Adrenal gland (tissue), 9 donors: ENCODE measurements at regions not wholly inside any gene's neighbourhood (a gene's known extent, or its start where the extent isn't known, plus 50 kb on each side); places are given as distances from the start of the nearest gene placed in this dataset.
"Not testable (repeated sequence)": the region's sequence is repeated elsewhere in the genome, so short reads cannot be mapped to it uniquely, and the experiment has no call there.

Experiments used
- DNase-seq, 7 donors: peaks; one replicate each; pipeline ENCODE4 v3.0.0-alpha.2; 2019 to 2020
- H3K27ac ChIP-seq, 5 donors: fragments of 200-600 bp; sonication (generic) in 4 of 5; 1 replicate in 3 of 5; 2 replicates in 2 of 5; pipeline versions ENCODE4 v1.5.1 to v1.8.0; 2016 to 2020; ENCODE audit warnings: mild to moderate bottlenecking in 1 of 5
- H3K27me3 ChIP-seq: fragments of 200-600 bp; 2 replicates; pipeline ENCODE4 v1.8.0; 2021
- H3K36me3 ChIP-seq, 2 donors: fragments of 200-600 bp; replicated peaks in 1 of 2; 1 replicate in 1 of 2; 2 replicates in 1 of 2; pipeline versions ENCODE4 v1.5.1 to v1.8.0; 2018 to 2022
- H3K4me1 ChIP-seq, 2 donors: fragments of 200-600 bp; replicated peaks in 1 of 2; 1 replicate in 1 of 2; 2 replicates in 1 of 2; pipeline versions ENCODE4 v1.5.1 to v1.8.0; 2018 to 2021
- H3K4me3 ChIP-seq, 4 donors: fragments of 200-600 bp; sonication (generic) in 3 of 4; one replicate each; pipeline ENCODE4 v1.5.1; 2016 to 2018
- H3K9me3 ChIP-seq, 3 donors: fragments of 200-600 bp; sonication (generic) in 1 of 3; replicated peaks in 1 of 3; 1 replicate in 2 of 3; 2 replicates in 1 of 3; pipeline versions ENCODE4 v1.5.1 to v1.8.0; 2016 to 2021
- CTCF ChIP-seq, 6 experiments: fragments of 450-650 bp in 4 of 6; fragments of 200-600 bp in 2 of 6; sonication (generic) in 1 of 6; IDR thresholded peaks; 1 replicate in 5 of 6; 2 replicates in 1 of 6; pipeline versions ENCODE4 v1.5.1 to v1.8.0; 2016 to 2021; ENCODE audit warnings: antibody characterized with exemption in 6 of 6, mild to moderate bottlenecking in 2 of 6, moderate library complexity in 1 of 6
- POLR2A ChIP-seq, 2 donors: fragments of 450-650 bp; IDR thresholded peaks; one replicate each; pipeline ENCODE4 v1.6.1; 2017; ENCODE audit warnings: antibody characterized with exemption in 2 of 2, mild to moderate bottlenecking in 2 of 2, moderate library complexity in 1 of 2
- WGBS, 4 donors: extraction: QIAGEN DNeasy Blood & Tissue Kit in 2 of 4; methylation state at CpG; one replicate each; pipeline versions ENCODE4 v1.1.5 to v1.1.7; 2013 to 2017; 5-methylcytosine and 5-hydroxymethylcytosine counted together
- intact Hi-C, 2 donors: fragments of 100-400 bp; cut with DNase I; formaldehyde crosslinking; loops; one replicate each; pipeline versions ENCODE4 v1.14.1 to v1.15.0; 2022 to 2023
- donor health status: healthy with polysubstance abuse.
- donor health status: Bipolar disorder and iron deficiency.
- donor health status: DM: yes; HTN: yes; CAD: no.
- donor health status: DM: no; HTN: no; CAD: no.
- donor health status: DM: no; HTN: no; CAD: no.

DNA sequence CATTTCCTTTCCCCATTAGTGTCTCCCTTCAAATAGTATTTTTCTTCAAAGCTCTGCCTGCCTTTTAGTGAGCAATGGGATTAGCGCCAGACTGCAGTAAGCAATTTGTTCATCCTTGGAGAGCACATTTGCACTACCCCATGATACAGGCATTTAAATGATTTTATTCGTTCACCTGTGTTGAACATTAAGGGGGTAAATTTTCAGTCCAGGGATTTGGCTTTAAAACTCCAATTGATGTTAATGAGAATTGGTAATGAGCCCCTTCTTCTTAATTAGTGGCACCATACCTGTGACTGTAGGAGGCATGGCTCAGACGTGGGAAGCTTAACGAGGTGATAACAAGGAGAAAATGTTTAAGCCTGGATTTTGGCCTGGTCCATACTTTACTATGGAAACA is 161.4 kb upstream of the NANOGP8 start:
- H3K9me3 ChIP-seq = no peaks in the 10 kb centered on the region
- 76 to 92% (median 89%) methylated on average over 4 of the region's 4 CpGs for WGBS, 4 donors
- intact Hi-C loops = no loop called here
- no peaks in the 10 kb centered on the region for H3K4me1 ChIP-seq
- H3K36me3 ChIP-seq = no peaks in the 10 kb centered on the region
- no peak for TF ChIP-seq POLR2A (IDR thresholded peaks at IDR 0.05)
- no peak for TF ChIP-seq CTCF (IDR thresholded peaks at IDR 0.05)
- no peak overlapping the region for H3K27ac ChIP-seq
- no peak for DNase-seq
- H3K27me3 ChIP-seq = no peaks in the 10 kb centered on the region
- H3K4me3 ChIP-seq = no peak overlapping the region

DNA sequence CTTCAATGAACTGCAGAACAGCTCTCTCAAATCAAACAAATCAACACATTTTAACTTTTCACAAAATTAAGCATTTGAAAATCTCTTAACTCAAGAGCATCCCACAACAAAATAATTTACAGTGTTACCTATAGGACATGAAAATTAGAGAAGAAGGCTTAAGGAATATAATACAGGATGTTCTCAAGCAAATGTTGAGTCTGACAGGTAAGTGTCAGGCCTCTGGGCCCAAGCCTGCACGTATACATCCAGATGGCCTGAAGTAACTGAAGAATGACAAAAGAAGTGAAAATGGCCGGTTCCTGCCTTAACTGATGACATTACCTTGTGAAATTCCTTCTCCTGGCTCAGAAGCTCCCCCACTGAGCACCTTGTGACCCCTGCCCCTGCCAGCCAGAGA is 160.6 kb upstream of the NANOGP8 start:
- DNase-seq, intact Hi-C loops, H3K9me3 ChIP-seq, H3K27ac ChIP-seq, H3K27me3 ChIP-seq, H3K4me1 ChIP-seq, H3K36me3 ChIP-seq, H3K4me3 ChIP-seq: not testable (repeated sequence)
- 71 to 91% (median 85%) methylated on average over 2 of the region's 2 CpGs for WGBS, 4 donors

DNA sequence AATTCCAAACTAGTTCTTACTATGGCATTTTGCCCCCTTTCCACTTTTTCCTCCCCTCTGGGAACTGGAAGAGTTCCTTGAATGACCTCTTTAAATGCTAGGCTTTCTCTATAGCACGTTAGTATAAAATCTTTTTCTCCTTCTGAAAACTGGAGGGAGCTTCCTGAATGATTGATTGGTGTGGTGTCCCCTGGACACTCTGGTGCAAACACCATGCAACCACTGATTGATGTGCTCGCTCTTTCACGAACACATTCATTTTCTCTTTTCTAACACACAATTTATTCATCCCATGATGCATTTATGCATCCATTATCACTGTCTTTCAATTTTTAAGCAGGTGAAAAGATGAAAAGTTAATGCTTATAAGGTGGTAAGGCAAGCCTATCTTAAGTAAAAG is 159.1 kb upstream of the NANOGP8 start:
- Histone ChIP-seq H3K9me3 (no peaks in the 10 kb centered on the region), H3K27ac (no peak overlapping the region), H3K4me1 (no peaks in the 10 kb centered on the region), H3K4me3 (no peak overlapping the region), H3K27me3 (no peaks in the 10 kb centered on the region), H3K36me3 (no peaks in the 10 kb centered on the region)
- intact Hi-C loops = no loop called here
- 84 to 90% (median 89%) methylated on average over 3 of the region's 3 CpGs for WGBS, 4 donors
- DNase-seq = no peak
- TF ChIP-seq POLR2A (IDR thresholded peaks at IDR 0.05) = no peak
- no peak for TF ChIP-seq CTCF (IDR thresholded peaks at IDR 0.05)

GRCh38 chr15:35243758-35244157 is 158.7 kb upstream of the NANOGP8 start:
- Histone ChIP-seq H3K27ac (no peak overlapping the region), H3K36me3 (no peaks in the 10 kb centered on the region), H3K4me3 (no peak overlapping the region), H3K4me1 (no peaks in the 10 kb centered on the region), H3K9me3 (no peaks in the 10 kb centered on the region), H3K27me3 (no peaks in the 10 kb centered on the region)
- intact Hi-C loops = no loop called here
- WGBS, 4 donors = 93 to 100% (median 98%) methylated on average over 3 of the region's 3 CpGs
- TF ChIP-seq CTCF (IDR thresholded peaks at IDR 0.05) (no peak), POLR2A (IDR thresholded peaks at IDR 0.05) (no peak)
- no peak for DNase-seq

DNA sequence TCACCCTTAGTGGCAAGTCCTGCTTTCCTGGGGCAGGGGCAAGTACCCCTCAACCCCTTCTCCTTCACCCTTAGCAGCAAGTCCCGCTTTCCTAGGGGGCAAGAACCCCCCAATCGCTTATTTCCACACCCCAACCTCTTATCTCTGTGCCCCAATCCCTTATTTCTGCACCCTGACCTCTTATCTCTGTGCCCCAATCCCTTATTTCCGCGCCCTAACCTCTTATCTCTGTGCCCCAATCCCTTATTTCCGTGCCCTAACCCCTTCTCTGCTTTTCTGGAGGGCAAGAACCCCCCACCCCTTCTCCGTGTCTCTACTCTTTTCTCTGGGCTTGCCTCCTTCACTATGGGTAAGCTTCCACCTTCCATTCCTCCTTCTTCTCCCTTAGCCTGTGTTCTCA is 154.6 kb upstream of the NANOGP8 start:
- intact Hi-C loops, H3K4me3 ChIP-seq, H3K36me3 ChIP-seq, H3K27me3 ChIP-seq, H3K27ac ChIP-seq, H3K9me3 ChIP-seq, H3K4me1 ChIP-seq, DNase-seq: not testable (repeated sequence)
- 81 to 93% (median 89%) methylated on average over 4 to 6 of the region's 6 CpGs for WGBS, 4 donors

GRCh38 chr15:35238448-35238847 is 153.4 kb upstream of the NANOGP8 start:
- WGBS, 4 donors = 99 to 100% (median 100%) methylated on average over 3 of the region's 3 CpGs
- DNase-seq, H3K27ac ChIP-seq, H3K27me3 ChIP-seq, H3K36me3 ChIP-seq, H3K4me1 ChIP-seq, intact Hi-C loops, H3K9me3 ChIP-seq, H3K4me3 ChIP-seq: not testable (repeated sequence)
